HPDE6-E6E7 (cell line): ENCODE measurements at regions not wholly inside any gene's neighbourhood (a gene's known extent, or its start where the extent isn't known, plus 50 kb on each side); places are given as distances from the start of the nearest gene placed in this dataset.

Experiments
- DNase-seq: peaks from one replicate; pipeline ENCODE4 v3.0.0; 2011; ENCODE audit warnings: missing footprints; ENCODE audit errors: extremely low spot score

GRCh38 chr13:44021422-44021821 lies 141.7 kb downstream of the LACC1 start:
- no peak for DNase-seq

DNA sequence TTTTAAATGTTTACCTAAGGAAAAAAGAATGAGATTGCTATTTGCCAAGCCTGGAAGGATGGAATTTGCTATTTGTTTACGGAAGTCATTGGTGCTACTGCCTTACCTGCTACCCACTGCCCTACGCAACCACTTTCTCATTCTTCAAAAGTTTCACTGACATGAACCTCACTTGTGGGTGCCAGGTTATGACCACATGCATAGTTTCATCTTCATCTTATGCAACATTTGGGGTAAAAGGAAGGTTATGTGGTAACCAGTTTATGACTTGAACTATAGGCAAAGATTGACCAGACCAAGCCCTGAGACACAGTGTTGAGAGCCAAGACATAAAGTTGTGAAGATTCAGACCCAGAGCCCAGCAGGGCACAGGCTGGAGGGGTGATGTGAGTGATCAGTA lies 142.5 kb downstream of the LACC1 start:
- DNase-seq = no peak

DNA sequence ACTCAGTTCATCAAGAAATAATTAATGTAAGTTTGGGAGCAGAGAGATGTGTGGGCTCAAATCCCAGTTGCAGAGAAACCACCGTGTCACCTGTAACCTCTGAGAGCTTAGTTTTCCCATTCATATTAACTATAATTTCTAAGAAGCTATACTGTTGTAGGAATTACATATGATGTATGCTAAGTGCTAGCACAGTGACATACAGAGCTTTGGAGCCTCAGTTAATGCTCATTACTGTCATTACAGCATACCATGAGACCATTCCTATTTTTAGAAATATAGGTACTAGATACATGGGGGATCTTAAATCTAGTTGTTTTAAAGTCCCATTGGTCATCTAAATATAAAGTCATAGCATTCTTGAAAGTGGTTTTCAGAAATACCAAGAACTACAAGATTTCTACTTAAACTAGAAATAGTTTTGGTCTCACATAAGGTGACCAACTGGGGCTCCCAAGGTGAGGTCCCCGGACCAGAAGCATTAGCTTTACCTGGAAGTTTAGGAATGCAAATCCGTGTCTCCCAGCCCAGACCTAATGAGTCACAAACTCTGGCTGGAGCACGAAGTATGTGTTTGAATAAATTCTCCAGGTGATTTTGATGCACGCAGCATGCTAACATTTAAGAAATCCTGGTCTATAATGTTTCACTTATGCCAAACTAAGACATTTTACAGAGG lies 144.6 kb downstream of the LACC1 start:
- DNase-seq = no peak

GRCh38 chr13:44024846-44025195 lies 145.1 kb downstream of the LACC1 start:
- DNase-seq = no peak

GRCh38 chr13:44026194-44026593 lies 146.5 kb downstream of the LACC1 start:
- no peak for DNase-seq

GRCh38 chr13:44028734-44029133 lies 149.0 kb downstream of the LACC1 start:
- no peak for DNase-seq

DNA sequence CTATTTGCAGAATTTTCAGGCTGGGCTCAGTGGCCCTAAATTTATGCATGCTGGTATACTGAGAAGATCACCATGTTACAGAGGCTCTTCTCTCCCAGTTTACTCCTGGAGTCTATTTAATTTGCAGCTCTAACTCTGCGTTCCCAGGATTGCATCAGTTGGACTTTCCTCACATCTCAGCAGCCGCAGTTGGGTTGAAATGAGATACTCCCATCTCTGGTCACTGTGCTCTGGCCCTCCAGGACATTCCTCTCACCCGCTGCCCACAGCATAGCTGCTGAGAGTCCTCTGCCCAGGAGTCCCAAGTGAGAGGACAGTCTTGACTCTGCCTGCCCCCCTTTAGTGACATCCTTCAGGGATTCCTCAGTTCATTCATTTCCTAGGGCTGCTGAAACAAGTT lies 150.9 kb downstream of the LACC1 start:
- no peak for DNase-seq

DNA sequence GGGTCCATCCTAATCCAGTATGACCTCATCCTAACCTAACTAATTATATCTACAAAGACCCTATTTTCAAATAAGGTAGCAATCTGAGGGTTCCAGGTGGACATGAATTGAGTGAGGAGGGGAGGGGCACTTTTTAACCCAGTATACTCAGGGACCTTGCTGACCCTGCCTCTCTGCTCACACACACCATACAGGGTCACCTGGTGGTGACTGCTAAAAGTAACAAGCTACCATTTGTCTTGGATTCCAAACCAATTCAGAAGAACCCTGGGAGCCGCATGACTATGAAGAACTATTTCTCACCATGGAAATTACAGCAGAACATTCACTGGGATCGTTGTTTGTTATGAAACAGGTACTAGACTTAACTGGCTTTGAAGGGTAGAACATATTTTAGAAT lies 151.9 kb downstream of the LACC1 start:
- no peak for DNase-seq

DNA sequence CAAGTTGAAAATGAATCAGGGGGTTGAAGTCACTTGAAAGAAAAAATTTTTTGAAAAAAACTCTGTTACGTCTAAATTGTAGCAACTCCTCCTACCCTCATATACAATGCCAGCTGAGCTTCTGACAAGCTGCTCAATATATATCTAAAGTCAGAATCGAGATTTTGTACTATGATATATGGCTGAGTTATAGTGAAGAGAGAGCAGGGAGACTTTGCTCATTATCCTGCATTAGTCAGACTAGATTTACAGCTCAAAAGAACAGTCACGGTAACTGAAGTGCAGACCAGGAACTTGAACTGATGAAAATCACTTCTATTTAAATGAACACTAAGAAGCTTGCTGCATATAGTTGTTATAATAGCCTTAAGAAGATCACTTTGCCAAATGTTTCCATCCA lies 153.1 kb downstream of the LACC1 start:
- no peak for DNase-seq

DNA sequence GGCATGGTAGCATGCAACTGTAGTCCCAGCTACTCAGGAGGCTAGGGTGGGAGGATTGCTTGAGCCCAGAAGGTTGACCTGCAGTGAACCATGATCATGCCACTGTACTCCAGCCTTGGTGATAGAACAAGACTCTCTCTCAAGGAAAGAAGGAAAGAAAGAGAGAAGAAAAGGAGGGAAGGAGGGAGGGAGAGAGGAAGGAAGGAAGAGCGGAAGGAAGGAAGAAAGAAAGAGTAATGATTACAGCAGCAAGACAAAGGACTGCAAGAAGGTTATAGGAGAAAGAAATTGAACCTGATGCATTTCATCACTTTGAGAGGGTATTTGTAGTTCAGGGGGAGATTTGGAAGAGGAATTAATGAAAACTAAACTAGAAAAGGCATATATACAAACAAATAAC lies 155.7 kb downstream of the LACC1 start:
- DNase-seq = no peak

- DNase-seq = no peak
Measured at GRCh38 chr13:44040070-44040817, 160.5 kb downstream of the LACC1 start.

DNA sequence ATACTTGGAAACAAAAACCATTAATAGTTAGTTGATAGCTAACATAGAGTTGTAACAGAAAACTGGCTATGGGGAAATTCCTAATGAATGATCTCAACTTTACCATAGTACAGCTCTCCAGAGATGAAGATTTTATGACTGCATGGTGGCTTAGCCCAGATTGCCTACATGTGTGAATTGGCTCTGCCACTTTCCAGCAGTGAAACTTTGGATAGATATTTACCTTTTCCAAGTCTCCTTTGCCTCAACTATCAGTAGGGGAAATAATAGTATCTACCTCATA lies 161.1 kb downstream of the LACC1 start:
- no peak for DNase-seq

DNA sequence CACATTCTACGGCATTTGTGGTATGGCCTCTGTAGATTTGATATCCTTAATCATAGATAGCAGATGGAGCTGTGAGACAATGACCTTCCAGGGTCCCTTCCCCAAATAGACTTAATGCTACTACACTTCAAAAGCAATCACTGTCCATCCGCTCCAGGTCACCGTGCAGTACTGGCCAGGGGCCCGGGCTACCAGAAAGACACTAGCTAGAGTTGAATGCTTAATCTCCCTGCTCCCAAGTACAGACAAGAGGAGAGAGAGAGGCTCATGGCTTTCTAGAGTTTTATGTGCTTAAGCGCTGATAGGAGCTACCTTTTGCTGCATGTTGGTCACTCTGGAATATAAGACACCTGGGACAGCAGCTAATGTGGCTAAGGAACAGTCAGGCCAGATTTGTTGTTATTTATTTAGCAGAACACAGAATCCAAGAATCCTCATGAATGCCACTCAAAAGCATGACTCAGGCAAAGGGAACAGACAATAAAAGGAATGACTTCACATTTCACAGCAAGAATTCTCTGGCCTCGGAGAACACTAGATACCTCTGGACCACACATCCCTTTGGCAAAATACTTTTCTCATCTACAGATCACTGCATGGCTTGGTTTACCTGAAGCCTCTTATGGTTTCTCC lies 165.0 kb downstream of the LACC1 start:
- no peak for DNase-seq

DNA sequence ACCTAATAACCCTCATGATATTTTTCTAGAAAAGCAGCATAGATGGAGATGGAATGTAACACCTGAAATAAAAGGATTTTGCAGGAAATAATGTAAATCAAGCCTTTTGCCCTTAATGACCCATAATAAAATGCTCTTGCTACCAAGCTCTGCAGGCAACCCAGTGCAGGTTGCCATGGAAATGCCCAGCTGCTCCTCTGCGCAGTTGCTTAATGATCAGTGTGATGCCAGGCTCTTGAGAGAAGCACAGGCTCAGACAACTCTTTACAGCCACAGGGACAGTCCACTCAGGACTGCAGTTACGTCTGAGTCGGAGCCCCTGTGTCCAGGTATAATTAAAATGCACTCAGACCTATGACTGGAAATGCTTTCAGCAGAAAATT lies 165.5 kb downstream of the LACC1 start:
- no peak for DNase-seq

GRCh38 chr13:44046428-44046827 lies 166.7 kb downstream of the LACC1 start:
- DNase-seq = no peak

- DNase-seq = no peak
Measured at GRCh38 chr13:44048326-44048725, 168.6 kb downstream of the LACC1 start.

DNA sequence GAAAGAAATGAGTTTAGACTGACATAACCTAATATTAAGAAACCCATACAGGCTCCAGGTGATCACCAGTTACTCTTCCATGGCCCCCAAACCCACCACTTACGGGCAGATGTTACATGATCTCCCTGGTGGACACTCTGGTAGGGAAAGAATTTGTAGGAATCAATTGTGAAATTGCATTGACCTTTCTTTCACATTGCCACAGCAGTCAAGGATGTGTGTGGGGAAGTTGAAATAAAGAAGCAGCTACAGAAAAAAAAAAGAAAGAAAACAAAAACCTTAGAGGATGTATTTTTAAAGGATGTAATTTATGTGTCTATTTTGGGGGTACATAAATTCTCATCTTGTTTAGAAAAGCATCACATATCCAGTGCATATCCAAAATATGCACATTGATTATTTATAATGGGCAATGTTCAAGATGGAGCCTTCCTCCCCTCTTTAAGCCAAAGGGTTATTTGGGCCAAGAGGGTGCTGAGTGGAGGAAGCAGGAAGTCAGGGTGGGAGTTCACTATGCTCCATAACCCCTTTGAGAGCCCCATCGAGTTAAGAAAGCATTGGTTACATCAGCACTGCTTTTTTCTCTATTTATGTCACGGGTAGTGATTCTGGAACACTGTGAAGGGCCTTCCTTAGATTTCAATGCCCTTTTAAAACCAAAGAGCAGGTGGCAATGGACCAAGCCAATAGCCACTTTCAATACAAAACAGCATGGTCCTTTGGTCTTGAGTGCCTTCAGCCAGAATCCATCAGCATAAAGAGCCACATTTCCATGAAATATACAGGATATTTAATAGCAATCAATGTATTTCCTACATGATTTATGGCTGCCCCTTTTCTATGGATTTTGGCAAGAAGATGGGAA lies 169.6 kb downstream of the LACC1 start:
- DNase-seq = no peak

DNA sequence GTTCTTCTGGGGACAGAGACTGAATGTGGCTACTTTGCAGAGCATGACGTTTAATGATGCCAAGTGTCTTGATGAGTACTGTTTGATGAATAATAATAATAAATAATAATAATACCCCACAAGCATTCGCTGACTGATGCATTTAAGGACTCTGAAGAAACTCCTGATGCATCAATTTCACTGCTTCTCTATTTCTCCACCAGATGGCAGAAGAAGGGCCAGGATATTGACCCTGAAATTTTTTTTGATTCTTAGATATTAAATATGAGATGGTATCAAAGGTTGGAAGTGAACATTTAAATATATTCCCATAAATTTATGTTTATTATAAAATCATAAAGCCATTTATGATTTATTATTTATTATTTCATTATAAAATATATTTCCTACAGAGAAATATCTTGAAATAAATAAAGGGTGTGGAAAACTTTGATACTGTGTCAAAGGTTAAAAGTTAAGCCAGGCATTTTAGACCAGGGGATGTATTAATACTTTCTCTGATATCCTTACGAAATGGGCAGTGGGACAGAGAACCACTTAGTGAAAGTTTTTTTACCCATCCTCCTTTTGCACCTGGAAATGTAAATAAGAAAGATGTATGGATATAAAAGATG lies 170.9 kb downstream of the LACC1 start:
- no peak for DNase-seq

DNA sequence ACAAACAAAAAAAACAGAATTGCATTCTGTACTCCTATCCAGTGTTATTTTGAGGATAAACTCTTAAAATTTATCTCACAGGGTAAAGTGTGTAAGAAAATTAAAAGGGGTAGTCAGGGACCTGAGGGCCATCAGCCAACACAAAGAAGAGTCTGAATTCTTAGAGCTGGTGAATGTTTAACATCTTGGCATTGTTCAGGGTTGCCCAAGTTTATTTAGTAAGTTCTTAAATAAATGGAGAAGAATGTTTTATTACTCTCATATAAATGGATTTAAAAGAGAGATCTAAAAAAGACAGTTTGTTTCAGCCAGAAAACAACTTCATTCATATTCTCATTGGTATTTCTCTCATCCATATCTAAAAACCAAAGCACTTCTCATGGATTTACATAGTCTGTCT lies 171.7 kb downstream of the LACC1 start:
- DNase-seq = no peak

GRCh38 chr13:44051918-44052675 lies 172.4 kb downstream of the LACC1 start:
- DNase-seq = no peak

DNA sequence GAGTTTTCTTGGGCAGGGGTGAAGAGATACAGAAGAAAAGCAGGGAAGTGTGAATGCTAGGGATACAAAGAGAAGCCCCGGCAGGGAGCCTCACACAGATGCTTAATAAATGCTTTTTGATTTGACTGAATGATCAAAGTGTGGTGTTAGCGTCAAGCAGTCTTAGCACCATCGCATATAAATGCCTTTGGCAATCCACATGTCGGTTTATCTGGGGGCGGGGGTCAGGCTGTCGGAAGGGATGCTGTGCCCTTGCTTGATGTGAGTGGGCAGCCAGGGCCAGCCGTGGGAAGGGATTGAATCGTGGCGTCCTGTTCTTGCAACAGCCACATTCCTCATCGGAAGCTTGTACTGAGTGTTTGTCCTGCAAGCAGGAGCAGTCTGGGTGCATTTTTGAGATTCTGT lies 173.1 kb downstream of the LACC1 start:
- no peak for DNase-seq
